Spleen (tissue), 7 donors: ENCODE measurements at regions not wholly inside any gene's neighbourhood (a gene's known extent, or its start where the extent isn't known, plus 50 kb on each side); places are given as distances from the start of the nearest gene placed in this dataset.

Source experiments
- POLR2AphosphoS5 ChIP-seq, 3 donors: sonication (generic); formaldehyde crosslinking; IDR thresholded peaks; one replicate each; pipeline ENCODE4 v1.5.1; 2017; ENCODE audit warnings: antibody characterized with exemption in 3 of 3
- TF ChIP-seq, protein P1 (sequence below), 11 experiments: fragments of 200-600 bp in 7 of 11; fragments of 450-650 bp in 4 of 11; sonication (generic) in 4 of 11; IDR thresholded peaks in 8 of 11; conservative IDR thresholded peaks in 3 of 11; 1 replicate in 7 of 11; 2 replicates in 4 of 11; pipeline versions ENCODE4 v1.4.0 to v1.8.0; 2016 to 2021; ENCODE audit warnings: antibody characterized with exemption in 11 of 11, inconsistent platforms in 4 of 11, mild to moderate bottlenecking in 1 of 11
- donor health status: DM: no; HTN: no; CAD: no; lungs with moderate emphysema.
- donor health status: DM: no; HTN: no; CAD: no.
- donor health status: DM: no; HTN: no; CAD: no.

DNA sequence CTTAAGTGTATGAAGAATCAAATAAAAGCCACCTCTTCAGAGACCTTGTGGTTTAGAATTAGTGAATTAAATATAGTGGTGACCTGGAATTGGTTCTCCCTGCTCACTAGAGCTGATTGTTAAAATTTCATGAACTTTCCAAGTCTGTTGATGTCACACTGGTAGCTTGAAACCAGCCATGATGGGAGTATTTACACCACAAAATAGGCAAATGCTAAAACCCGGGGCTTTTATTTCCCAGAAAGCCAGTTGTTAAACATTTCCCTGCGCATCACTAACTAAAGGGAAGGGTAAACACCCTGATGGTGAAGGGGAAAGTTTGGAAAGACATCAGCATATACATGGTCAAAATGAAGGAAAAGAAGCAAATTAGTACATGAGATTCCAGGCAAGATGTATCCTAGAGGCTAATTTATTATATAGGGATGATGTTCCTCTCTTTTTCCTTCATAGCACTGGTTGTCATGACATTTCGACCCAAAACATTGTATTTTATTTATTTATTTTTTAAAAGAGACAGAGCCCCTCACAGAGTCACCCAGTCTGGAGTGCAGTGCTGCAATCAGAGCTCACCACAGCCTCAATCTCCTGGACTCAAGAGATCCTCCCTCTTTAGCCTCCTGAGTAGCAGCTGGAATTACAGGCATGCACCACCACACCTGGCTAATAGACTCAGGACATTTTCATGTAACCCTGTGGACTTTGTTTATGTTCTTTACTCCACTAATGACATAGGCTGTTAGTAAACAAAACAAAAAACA lies 123.2 kb downstream of the RIN2 start:
- TF ChIP-seq, protein P1, sequence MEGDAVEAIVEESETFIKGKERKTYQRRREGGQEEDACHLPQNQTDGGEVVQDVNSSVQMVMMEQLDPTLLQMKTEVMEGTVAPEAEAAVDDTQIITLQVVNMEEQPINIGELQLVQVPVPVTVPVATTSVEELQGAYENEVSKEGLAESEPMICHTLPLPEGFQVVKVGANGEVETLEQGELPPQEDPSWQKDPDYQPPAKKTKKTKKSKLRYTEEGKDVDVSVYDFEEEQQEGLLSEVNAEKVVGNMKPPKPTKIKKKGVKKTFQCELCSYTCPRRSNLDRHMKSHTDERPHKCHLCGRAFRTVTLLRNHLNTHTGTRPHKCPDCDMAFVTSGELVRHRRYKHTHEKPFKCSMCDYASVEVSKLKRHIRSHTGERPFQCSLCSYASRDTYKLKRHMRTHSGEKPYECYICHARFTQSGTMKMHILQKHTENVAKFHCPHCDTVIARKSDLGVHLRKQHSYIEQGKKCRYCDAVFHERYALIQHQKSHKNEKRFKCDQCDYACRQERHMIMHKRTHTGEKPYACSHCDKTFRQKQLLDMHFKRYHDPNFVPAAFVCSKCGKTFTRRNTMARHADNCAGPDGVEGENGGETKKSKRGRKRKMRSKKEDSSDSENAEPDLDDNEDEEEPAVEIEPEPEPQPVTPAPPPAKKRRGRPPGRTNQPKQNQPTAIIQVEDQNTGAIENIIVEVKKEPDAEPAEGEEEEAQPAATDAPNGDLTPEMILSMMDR (IDR thresholded peaks at IDR 0.05 in 8 of 11, conservative IDR thresholded peaks at IDR 0.05 in 3 of 11) = no peak
- no peak for TF ChIP-seq POLR2AphosphoS5 (IDR thresholded peaks at IDR 0.05)
